Suprapubic skin (tissue), 4 donors: ENCODE measurements at regions not wholly inside any gene's neighbourhood (a gene's known extent, or its start where the extent isn't known, plus 50 kb on each side); places are given as distances from the start of the nearest gene placed in this dataset.

Source experiments
- DNase-seq, 2 donors: peaks; one replicate each; pipeline ENCODE4 v3.0.0-alpha.2; 2019; ENCODE audit warnings: low spot score in 2 of 2
- H3K27ac ChIP-seq: fragments of 200-600 bp; sonication (generic); one replicate; pipeline ENCODE4 v1.5.1; 2019
- H3K27me3 ChIP-seq: fragments of 200-600 bp; sonication (generic); one replicate; pipeline ENCODE4 v1.5.1; 2019
- H3K36me3 ChIP-seq: fragments of 200-600 bp; sonication (generic); one replicate; pipeline ENCODE4 v1.5.1; 2019
- H3K4me1 ChIP-seq: fragments of 200-600 bp; sonication (generic); one replicate; pipeline ENCODE4 v1.5.1; 2019
- H3K4me3 ChIP-seq: fragments of 200-600 bp; sonication (generic); one replicate; pipeline ENCODE4 v1.5.1; 2019; ENCODE audit warnings: mild to moderate bottlenecking
- H3K9me3 ChIP-seq: fragments of 200-600 bp; sonication (generic); one replicate; pipeline ENCODE4 v1.5.1; 2019
- EP300 ChIP-seq: sonication (generic); formaldehyde crosslinking; IDR thresholded peaks from one replicate; pipeline ENCODE4 v1.6.1; 2017; ENCODE audit warnings: antibody characterized with exemption
- POLR2A ChIP-seq, 2 donors: fragments of 450-650 bp; IDR thresholded peaks; one replicate each; pipeline ENCODE4 v1.6.1; 2017; ENCODE audit warnings: antibody characterized with exemption in 2 of 2, mild to moderate bottlenecking in 2 of 2, moderate library complexity in 2 of 2
- POLR2AphosphoS5 ChIP-seq, 3 donors: sonication (generic); formaldehyde crosslinking; IDR thresholded peaks; one replicate each; pipeline ENCODE4 v1.6.1; 2017; ENCODE audit warnings: antibody characterized with exemption in 3 of 3
- WGBS: methylation state at CpG from one replicate; pipeline ENCODE4 v1.1.5; 2018; 5-methylcytosine and 5-hydroxymethylcytosine counted together
- TF ChIP-seq, protein P1 (sequence below), 2 donors: fragments of 200-600 bp in 1 of 2; fragments of 450-650 bp in 1 of 2; sonication (generic) in 1 of 2; IDR thresholded peaks; one replicate each; pipeline ENCODE4 v1.5.1; 2016 to 2019; ENCODE audit warnings: antibody characterized with exemption in 2 of 2, mild to moderate bottlenecking in 1 of 2, moderate library complexity in 1 of 2

- DNase-seq = no peak
- TF ChIP-seq POLR2AphosphoS5 (IDR thresholded peaks at IDR 0.05) (no peak), EP300 (no peak), POLR2A (IDR thresholded peaks at IDR 0.05) (no peak)
- TF ChIP-seq, protein P1, sequence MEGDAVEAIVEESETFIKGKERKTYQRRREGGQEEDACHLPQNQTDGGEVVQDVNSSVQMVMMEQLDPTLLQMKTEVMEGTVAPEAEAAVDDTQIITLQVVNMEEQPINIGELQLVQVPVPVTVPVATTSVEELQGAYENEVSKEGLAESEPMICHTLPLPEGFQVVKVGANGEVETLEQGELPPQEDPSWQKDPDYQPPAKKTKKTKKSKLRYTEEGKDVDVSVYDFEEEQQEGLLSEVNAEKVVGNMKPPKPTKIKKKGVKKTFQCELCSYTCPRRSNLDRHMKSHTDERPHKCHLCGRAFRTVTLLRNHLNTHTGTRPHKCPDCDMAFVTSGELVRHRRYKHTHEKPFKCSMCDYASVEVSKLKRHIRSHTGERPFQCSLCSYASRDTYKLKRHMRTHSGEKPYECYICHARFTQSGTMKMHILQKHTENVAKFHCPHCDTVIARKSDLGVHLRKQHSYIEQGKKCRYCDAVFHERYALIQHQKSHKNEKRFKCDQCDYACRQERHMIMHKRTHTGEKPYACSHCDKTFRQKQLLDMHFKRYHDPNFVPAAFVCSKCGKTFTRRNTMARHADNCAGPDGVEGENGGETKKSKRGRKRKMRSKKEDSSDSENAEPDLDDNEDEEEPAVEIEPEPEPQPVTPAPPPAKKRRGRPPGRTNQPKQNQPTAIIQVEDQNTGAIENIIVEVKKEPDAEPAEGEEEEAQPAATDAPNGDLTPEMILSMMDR (IDR thresholded peaks at IDR 0.05) = no peak
- 68% methylated on average over 1 of the region's 1 CpG for WGBS
These were observed 84.9 kb downstream of the ZNF365 start for GRCh38 chr10:62459072-62459471.

DNA sequence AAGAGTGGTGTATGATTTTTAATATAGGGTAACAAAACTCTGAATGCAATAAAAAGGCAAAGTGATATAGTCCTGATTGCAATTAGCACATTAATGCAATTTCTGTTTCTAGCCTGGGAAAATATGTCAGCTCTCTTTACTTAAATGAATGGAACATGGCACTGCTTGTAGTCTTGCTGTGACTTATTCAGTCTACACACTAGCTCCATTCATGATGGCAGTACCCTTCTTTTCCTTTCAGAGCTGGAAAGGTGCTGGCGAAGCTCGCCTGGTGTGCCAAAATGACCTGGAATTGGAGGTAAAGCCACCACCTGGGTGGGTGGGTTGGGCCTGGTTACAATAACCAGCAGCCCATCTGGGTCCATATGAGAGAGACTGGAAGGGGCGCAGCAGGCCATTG, 85.3 kb downstream of the ZNF365 start:
- Histone ChIP-seq H3K36me3 (no peaks in the 10 kb centered on the region), H3K27ac (no peak overlapping the region), H3K4me3 (no peak overlapping the region), H3K4me1 (peaks cover 15% of the 10 kb centered on the region), H3K9me3 (no peaks in the 10 kb centered on the region), H3K27me3 (no peaks in the 10 kb centered on the region)
- WGBS = 86% methylated on average over 3 of the region's 3 CpGs
- no peak for DNase-seq
- TF ChIP-seq, protein P1 (IDR thresholded peaks at IDR 0.05) = no peak
- TF ChIP-seq POLR2A (IDR thresholded peaks at IDR 0.05) = no peak
- TF ChIP-seq EP300 = no peak
- no peak for TF ChIP-seq POLR2AphosphoS5 (IDR thresholded peaks at IDR 0.05)

More at GRCh38 chr10:62459072-62459471, 84.9 kb downstream of the ZNF365 start:
- H3K9me3 ChIP-seq = no peaks in the 10 kb centered on the region
- no peak overlapping the region for H3K4me3 ChIP-seq
- no peaks in the 10 kb centered on the region for H3K27me3 ChIP-seq
- H3K4me1 ChIP-seq = peaks cover 17% of the 10 kb centered on the region
- H3K36me3 ChIP-seq = no peaks in the 10 kb centered on the region
- H3K27ac ChIP-seq = no peak overlapping the region

- Histone ChIP-seq H3K4me1 (peaks cover 8% of the 10 kb centered on the region), H3K36me3 (no peaks in the 10 kb centered on the region), H3K27me3 (no peaks in the 10 kb centered on the region), H3K4me3 (no peak overlapping the region), H3K9me3 (no peaks in the 10 kb centered on the region), H3K27ac (no peak overlapping the region)
- 93% methylated on average over 2 of the region's 2 CpGs for WGBS
- no peak for DNase-seq
- TF ChIP-seq POLR2A (IDR thresholded peaks at IDR 0.05) = no peak
- no peak for TF ChIP-seq EP300
- TF ChIP-seq, protein P1 (IDR thresholded peaks at IDR 0.05) = no peak
- no peak for TF ChIP-seq POLR2AphosphoS5 (IDR thresholded peaks at IDR 0.05)
These were observed 86.2 kb downstream of the ZNF365 start for GRCh38 chr10:62460393-62460792.

- H3K27ac ChIP-seq = no peak overlapping the region
- no peak for TF ChIP-seq POLR2A (IDR thresholded peaks at IDR 0.05)
- no peaks in the 10 kb centered on the region for H3K9me3 ChIP-seq
- H3K36me3 ChIP-seq = no peaks in the 10 kb centered on the region
- H3K27me3 ChIP-seq = no peaks in the 10 kb centered on the region
- H3K4me1 ChIP-seq = peaks cover 1% of the 10 kb centered on the region
- no peak overlapping the region for H3K4me3 ChIP-seq
- DNase-seq = no peak
- WGBS = 53% methylated on average over 8 of the region's 8 CpGs
These were observed 87.0 kb downstream of the ZNF365 start for GRCh38 chr10:62461120-62461519.

DNA sequence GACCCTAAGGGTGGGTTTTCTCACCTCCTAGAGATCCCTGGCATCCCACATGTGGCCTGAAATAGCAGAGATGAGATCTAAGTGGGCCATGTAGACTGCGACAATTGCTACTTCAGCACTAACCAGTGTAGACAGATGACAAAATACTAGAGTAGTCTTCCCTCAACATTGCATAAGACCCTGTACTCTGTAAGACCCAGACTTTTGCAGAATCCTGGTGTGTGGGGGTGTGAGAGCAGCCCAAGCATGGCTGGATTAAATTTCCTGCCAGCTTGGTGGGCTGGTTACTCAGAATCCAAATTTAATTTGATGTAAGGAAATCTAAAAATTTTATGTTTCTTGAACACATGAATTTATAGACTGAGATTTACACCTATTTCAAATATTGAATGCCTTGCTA, 88.3 kb downstream of the ZNF365 start:
- Histone ChIP-seq H3K4me1 (no peaks in the 10 kb centered on the region), H3K27ac (no peak overlapping the region), H3K4me3 (no peak overlapping the region), H3K27me3 (no peaks in the 10 kb centered on the region), H3K9me3 (no peaks in the 10 kb centered on the region), H3K36me3 (no peaks in the 10 kb centered on the region)
- TF ChIP-seq POLR2A (IDR thresholded peaks at IDR 0.05) (no peak), EP300 (no peak), POLR2AphosphoS5 (IDR thresholded peaks at IDR 0.05) (no peak)
- TF ChIP-seq, protein P1 (IDR thresholded peaks at IDR 0.05) = no peak
- DNase-seq = no peak
- 100% methylated on average over 1 of the region's 1 CpG for WGBS

DNA sequence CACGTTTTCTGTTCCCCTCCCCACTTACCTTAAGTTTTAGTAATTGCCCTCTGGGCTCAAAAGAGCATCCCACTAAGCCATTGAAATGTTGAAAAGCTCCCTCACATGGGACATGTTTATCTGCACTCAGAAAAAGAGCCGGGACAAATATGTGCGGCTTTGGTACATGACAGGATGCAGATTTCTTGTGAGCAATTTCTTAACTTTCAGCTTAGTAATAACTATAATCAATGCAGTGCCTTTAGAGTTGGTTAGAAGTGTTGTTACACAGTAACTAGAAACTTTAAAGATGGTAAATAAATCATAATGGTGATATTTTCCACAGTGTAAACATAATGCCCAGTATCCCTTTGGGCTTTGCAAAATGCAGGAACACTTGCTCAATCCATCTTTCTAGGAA, 89.2 kb downstream of the ZNF365 start:
- no peaks in the 10 kb centered on the region for H3K4me1 ChIP-seq
- TF ChIP-seq EP300 = no peak
- DNase-seq = no peak
- no peak overlapping the region for H3K27ac ChIP-seq
- H3K9me3 ChIP-seq = no peaks in the 10 kb centered on the region
- no peak overlapping the region for H3K4me3 ChIP-seq
- WGBS = 83% methylated on average over 3 of the region's 3 CpGs
- H3K36me3 ChIP-seq = no peaks in the 10 kb centered on the region
- no peaks in the 10 kb centered on the region for H3K27me3 ChIP-seq
